Mucosa of stomach (tissue), 1 donor: ENCODE measurements at regions not wholly inside any gene's neighbourhood (a gene's known extent, or its start where the extent isn't known, plus 50 kb on each side); places are given as distances from the start of the nearest gene placed in this dataset.

Experiments
- H3K27me3 ChIP-seq: one replicate; pipeline ENCODE4 v1.7.0; 2013; ENCODE audit warnings: mild to moderate bottlenecking, low read length; ENCODE audit not compliant: control insufficient read depth, insufficient read depth
- H3K36me3 ChIP-seq: one replicate; pipeline ENCODE4 v1.7.0; 2013; ENCODE audit warnings: low read length; ENCODE audit not compliant: control insufficient read depth, insufficient read depth
- H3K4me1 ChIP-seq: one replicate; pipeline ENCODE4 v1.7.0; 2013; ENCODE audit warnings: mild to moderate bottlenecking, low read length; ENCODE audit not compliant: control insufficient read depth, insufficient read depth
- H3K4me3 ChIP-seq: one replicate; pipeline ENCODE4 v1.7.0; 2013; ENCODE audit warnings: low read length
- H3K9ac ChIP-seq: one replicate; pipeline ENCODE4 v1.7.0; 2013; ENCODE audit warnings: mild to moderate bottlenecking, low read length, moderate library complexity
- H3K9me3 ChIP-seq: one replicate; pipeline ENCODE4 v1.7.0; 2013; ENCODE audit warnings: mild to moderate bottlenecking, low read length, moderate library complexity; ENCODE audit not compliant: control insufficient read depth
- donor health status: Pancreatic carcinoma.

DNA sequence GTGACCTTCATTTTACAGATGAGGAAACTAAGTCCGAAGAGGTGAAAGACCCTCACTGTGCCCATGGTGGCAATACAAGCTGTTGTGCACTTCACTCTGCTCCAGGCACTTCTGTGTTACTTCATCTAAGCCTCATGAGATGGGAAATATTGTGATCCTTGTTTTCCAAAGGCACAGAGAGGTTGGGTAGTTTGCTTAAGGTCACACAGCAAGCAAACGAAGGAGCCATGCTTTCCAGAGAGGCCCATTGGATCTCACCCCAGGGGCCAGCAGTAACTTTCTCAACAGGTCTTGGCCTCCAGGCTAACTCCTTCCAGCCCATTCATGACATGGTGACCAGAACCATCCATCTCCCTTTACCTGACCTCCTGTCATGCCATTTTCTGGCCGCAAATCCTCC lies 332.8 kb downstream of the MN1 start:
- H3K9me3 ChIP-seq, result no peaks in the 10 kb centered on the region
- no peaks in the 10 kb centered on the region for H3K4me1 ChIP-seq
- no peak overlapping the region for H3K9ac ChIP-seq
- no peak overlapping the region for H3K4me3 ChIP-seq
- H3K36me3 ChIP-seq, result no peaks in the 10 kb centered on the region
- H3K27me3 ChIP-seq, result no peaks in the 10 kb centered on the region

DNA sequence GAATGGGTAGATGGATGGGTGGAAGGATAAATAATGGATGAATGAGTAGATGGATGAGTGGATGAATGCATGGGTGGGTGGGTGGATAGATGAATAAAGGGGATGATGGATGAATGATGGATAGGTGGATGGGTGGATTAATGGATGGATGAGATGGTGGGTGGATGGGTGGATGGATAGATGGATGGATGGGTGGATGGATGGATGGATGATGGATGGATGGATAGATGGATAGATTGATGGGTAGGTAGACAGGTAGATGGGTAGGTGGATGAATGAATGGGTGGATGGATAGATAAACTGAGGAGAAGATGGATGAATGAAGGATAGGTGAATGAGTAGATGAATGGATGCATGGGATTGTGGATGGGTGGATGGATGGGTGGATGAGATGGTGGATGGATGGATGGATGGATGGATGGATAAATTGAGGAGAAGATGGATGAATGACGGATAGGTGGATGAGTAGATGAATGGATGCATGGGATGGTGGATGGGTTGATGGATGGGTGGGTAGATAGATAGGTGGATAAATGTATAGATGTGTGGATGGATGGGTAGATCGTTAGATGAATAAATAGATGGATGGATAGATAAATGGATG lies 331.3 kb downstream of the MN1 start:
- Histone ChIP-seq H3K4me1 (peaks cover 3% of the 10 kb centered on the region), H3K36me3 (no peaks in the 10 kb centered on the region), H3K9ac (no peak overlapping the region)

DNA sequence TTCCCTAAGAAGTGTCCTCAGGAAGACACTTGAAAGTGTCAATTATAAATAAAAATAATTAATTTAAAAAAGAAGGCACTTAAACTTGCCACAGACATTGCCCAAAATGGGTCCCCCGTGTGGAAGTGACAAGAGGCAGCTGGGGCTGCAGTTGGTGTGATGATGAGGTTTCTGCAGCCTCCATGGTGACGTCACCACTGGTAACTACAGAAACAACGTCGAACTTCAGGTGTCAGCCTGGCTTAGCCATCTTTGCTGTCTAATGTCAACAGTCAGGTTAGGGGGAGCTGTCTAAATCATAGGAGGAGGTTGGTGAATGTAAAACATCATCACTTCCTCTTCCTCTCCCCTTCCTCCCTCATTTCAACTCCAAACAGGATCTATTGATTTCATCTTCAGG lies 328.6 kb downstream of the MN1 start:
- H3K9ac ChIP-seq, result no peak overlapping the region
- H3K27me3 ChIP-seq, result no peaks in the 10 kb centered on the region
- H3K4me1 ChIP-seq, result peaks cover 3% of the 10 kb centered on the region
- H3K4me3 ChIP-seq, result no peak overlapping the region
- no peaks in the 10 kb centered on the region for H3K9me3 ChIP-seq
- no peaks in the 10 kb centered on the region for H3K36me3 ChIP-seq

More for the DNA sequence above, 331.3 kb downstream of the MN1 start:
- H3K9me3 ChIP-seq, result no peaks in the 10 kb centered on the region
- no peaks in the 10 kb centered on the region for H3K27me3 ChIP-seq
- H3K4me3 ChIP-seq, result no peak overlapping the region

DNA sequence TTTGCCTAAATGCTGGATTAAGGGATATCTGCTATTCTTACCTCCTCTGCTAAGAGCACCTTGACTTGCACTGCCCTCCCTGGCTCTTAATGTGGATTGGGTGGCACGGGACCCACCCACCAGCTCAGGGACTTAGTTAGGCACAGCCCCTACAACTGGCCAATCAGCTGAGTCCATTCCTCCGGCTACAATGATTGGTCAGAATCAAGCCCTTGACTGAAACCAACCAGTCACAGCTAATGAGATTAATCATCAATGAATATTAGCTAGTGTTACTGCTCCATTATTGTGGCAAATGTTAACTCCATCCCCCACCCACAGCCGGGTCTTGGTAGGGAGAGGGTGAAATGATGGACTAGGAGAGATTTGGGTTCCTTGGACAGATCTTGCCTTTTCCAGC lies 328.0 kb downstream of the MN1 start:
- H3K9me3 ChIP-seq, result no peaks in the 10 kb centered on the region
- H3K4me1 ChIP-seq, result peaks cover 3% of the 10 kb centered on the region
- no peak overlapping the region for H3K4me3 ChIP-seq
- no peaks in the 10 kb centered on the region for H3K27me3 ChIP-seq
- H3K36me3 ChIP-seq, result no peaks in the 10 kb centered on the region
- no peak overlapping the region for H3K9ac ChIP-seq

DNA sequence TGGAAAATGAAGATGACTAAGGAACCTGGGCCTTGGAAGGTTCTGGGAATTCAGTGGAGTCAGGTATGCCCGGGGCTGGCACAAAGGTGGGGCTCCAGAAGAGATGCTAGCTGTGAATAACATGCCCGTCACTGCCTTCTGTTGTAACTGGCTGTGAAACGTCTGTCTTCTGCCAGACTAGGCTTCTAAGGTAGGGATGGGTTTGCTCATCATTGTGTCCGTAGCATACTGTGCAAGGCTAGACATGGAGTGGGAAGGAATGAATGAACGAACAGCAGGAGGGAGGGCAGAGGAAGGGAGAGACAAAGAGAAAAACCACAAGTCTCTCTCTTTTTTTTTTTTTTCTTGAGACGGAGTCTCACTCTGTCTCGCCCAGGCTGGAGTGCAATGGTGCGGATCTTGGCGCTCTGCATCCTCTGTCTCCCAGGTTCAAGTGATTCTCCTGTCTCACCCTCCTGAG lies 327.4 kb downstream of the MN1 start:
- no peaks in the 10 kb centered on the region for H3K9me3 ChIP-seq

DNA sequence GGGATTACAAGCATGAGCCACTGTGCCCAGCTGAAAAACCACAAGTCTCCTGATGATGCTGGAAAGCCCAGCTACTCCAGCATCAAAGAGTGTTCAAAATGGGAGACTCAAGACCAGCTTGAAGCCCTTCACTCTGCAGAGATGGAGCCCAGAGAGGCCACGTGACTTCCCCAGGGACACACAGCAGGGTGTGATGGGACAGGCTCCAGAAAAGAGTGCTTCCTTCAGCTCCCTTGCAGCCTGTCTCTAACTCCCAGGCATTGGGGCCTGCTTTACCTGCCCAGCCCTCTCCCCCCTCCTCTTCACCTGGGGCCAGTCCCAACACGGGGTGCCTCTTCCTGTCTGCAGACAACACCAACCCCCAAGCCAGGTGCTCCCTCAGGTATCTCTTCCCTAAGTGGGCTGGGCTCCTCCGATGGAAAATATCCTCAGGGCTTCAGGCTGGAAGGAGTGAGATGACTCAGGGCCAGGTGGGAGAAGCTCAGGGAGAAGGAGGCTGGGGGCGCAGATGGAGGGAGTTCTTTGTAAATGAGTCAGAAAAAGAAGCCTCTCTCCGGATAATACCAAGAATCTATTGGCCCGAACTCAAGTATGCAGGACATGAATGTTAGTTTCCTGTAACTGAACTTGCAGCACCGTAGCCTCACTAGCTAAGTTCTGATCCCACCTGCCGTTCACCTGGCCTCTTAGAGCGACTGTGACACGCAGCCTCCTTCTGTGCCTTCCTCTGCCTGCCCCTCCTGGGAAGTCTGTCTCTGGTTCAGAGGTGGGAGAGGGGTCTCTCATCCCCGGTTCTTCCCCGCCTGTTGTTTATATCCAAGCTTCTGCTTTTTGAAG lies 326.6 kb downstream of the MN1 start:
- Histone ChIP-seq H3K9me3 (no peaks in the 10 kb centered on the region), H3K9ac (no peak overlapping the region), H3K4me1 (peaks cover 3% of the 10 kb centered on the region), H3K36me3 (no peaks in the 10 kb centered on the region), H3K4me3 (no peak overlapping the region), H3K27me3 (no peaks in the 10 kb centered on the region)

More for the DNA sequence above, 327.4 kb downstream of the MN1 start:
- H3K36me3 ChIP-seq, result no peaks in the 10 kb centered on the region
- H3K4me3 ChIP-seq, result no peak overlapping the region
- peaks cover 3% of the 10 kb centered on the region for H3K4me1 ChIP-seq
- H3K27me3 ChIP-seq, result no peaks in the 10 kb centered on the region
- no peak overlapping the region for H3K9ac ChIP-seq

DNA sequence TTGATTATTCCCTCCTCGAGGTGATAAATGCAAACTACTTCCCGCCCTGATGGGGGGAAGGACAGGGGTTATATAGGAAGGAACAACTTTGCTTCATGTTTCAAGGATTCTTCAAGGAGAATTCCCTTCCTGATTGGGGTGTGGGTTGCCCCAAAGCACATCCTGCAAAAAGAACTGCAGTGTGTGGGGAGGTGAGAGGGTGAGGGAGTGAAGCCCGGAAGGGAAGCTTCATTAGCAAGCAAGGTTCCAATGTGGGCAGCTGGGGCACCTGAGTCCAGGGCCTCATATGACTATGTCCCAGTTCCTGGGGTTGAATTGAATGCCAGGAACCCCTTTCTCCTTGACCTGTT lies 326.0 kb downstream of the MN1 start:
- peaks cover 3% of the 10 kb centered on the region for H3K4me1 ChIP-seq
- no peaks in the 10 kb centered on the region for H3K9me3 ChIP-seq
- H3K36me3 ChIP-seq, result no peaks in the 10 kb centered on the region
- H3K27me3 ChIP-seq, result no peaks in the 10 kb centered on the region
- no peak overlapping the region for H3K4me3 ChIP-seq
- H3K9ac ChIP-seq, result no peak overlapping the region

DNA sequence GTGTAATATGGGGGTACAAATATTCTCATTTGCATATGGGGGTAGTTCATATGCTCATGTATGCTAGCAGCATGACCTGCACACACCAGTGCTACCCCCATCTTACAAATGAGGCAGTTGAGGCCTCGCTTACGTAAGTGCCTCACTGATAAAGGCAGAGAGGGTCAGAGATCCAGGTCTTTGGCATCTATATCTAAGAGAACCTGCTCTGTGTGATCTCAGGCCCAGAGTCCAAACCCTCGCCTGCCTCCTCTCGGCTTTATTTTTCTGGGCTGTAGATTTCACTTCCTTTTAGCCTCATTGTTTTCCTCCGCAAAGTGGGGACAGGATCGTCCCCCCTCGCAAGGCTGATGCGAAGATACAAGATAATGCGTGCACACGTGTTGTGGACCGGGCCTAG lies 325.2 kb downstream of the MN1 start:
- peaks cover 3% of the 10 kb centered on the region for H3K4me1 ChIP-seq
- no peaks in the 10 kb centered on the region for H3K9me3 ChIP-seq
- H3K36me3 ChIP-seq, result no peaks in the 10 kb centered on the region
- H3K4me3 ChIP-seq, result no peak overlapping the region
- H3K27me3 ChIP-seq, result no peaks in the 10 kb centered on the region
- H3K9ac ChIP-seq, result no peak overlapping the region

DNA sequence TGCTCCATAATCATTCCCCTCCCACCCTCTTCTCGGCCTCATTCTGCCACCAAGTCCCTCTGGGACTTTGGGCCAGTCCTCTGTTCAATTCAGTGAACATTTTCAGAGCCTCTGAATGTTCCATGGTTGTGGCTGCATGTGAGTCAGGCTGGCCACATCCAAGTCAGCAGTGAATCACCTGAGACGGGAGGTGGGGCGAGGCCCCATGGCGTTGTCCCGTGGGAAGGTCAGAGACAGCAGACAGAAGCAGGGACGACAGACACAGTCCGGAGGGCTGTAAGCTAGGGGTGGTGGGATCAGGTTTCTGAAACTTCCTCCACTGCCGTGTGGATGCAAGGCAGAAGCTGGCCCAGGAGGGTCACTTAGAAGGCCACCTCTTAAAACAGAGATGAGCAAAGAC lies 324.8 kb downstream of the MN1 start:
- Histone ChIP-seq H3K4me1 (peaks cover 3% of the 10 kb centered on the region), H3K9me3 (no peaks in the 10 kb centered on the region), H3K9ac (no peak overlapping the region), H3K36me3 (no peaks in the 10 kb centered on the region), H3K27me3 (no peaks in the 10 kb centered on the region), H3K4me3 (no peak overlapping the region)

DNA sequence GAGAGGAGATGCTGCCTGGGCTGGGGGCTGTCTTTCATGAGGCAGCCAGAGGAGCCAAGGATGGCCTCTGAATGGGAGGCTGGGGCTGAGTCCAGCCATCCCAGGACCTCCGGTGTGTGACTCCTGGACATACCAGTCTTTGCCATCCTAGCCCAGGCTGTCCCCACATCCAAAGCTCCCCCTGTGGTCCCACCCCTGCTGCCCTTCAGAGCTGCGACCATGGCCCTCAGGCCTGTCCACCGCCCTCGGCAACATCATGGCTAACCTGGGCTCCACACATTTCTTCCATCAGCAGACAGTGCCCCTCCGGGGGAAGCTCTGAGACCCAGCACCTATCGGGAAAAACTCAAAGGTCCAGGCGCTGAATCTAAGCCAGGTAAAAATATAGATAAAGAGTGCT lies 324.4 kb downstream of the MN1 start:
- Histone ChIP-seq H3K9me3 (no peaks in the 10 kb centered on the region), H3K36me3 (no peaks in the 10 kb centered on the region), H3K27me3 (no peaks in the 10 kb centered on the region)

DNA sequence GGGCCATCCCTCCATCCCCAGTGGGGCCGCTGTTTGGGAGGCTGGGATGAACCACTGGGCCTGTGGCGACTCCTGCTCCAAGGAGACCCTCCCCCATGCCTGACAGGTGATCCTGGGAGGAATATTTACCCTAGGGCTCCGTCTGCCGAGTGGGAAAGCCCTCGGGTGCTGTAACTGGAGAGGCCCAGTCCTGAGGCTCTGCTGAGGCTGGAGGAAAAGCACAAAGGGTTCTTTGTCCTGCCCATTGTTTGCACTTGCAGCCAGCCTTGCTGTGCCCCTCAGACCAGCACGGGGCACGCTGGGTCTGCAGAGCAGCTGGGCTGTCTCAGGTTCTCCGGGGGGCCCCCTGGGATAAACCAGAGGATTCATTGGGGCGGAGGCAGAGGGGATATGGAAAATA lies 321.1 kb downstream of the MN1 start:
- no peaks in the 10 kb centered on the region for H3K36me3 ChIP-seq
- H3K9ac ChIP-seq, result no peak overlapping the region
- no peak overlapping the region for H3K4me3 ChIP-seq
- H3K9me3 ChIP-seq, result no peaks in the 10 kb centered on the region
- H3K4me1 ChIP-seq, result no peaks in the 10 kb centered on the region
- H3K27me3 ChIP-seq, result no peaks in the 10 kb centered on the region

More for the DNA sequence above, 324.4 kb downstream of the MN1 start:
- no peak overlapping the region for H3K9ac ChIP-seq
- H3K4me3 ChIP-seq, result no peak overlapping the region
- H3K4me1 ChIP-seq, result peaks cover 3% of the 10 kb centered on the region

DNA sequence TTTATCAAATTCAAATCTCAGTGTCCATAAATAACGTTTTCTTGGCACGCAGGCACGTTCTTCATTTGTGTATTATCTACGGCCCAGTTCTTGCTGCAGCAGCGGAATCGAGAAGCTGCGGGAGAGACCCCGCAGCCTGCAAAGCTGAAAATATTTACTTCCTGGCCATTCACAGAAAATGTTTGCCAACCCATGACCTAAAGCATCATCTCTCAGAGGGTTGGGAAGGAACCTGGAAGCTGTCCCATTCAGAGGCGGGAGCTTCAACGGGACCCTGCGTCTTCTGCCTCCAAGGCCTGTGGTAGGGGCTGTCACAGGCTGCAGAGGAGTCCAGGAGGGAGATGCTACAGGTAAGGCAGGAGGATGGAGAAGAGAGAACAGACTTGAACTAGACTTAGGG lies 319.2 kb downstream of the MN1 start:
- Histone ChIP-seq H3K9me3 (no peaks in the 10 kb centered on the region), H3K4me1 (no peaks in the 10 kb centered on the region), H3K27me3 (no peaks in the 10 kb centered on the region), H3K4me3 (no peak overlapping the region), H3K9ac (no peak overlapping the region), H3K36me3 (no peaks in the 10 kb centered on the region)
